ENCODE measurements at regions not wholly inside any gene's neighbourhood (a gene's known extent, or its start where the extent isn't known, plus 50 kb on each side); places are given as distances from the start of the nearest gene placed in this dataset.

GRCh38 chr18:44238454-44238853, 442.2 kb upstream of the SETBP1 start:
- POLR2A ChIA-PET, result no interaction called here
- Mint-ChIP-seq H3K27me3 (ENCODE audit: low read depth) (no peaks in the 10 kb centered on the region), H3K27ac (no peak overlapping the region), H3K36me3 (no peaks in the 10 kb centered on the region), H3K9me3 (0 out of 2 replicates have a peak, but pooled peaks cover 5% of the 10 kb centered on the region), H3K4me3 (no peak overlapping the region), H3K4me1 (0 out of 2 replicates have a peak, but pooled peaks cover 3% of the 10 kb centered on the region)
- no peak for DNase-seq (ENCODE audit: low spot score)
- CTCF ChIA-PET, result no interaction called here
- TF ChIP-seq ATF1 (CRISPR knock-in tag; IDR thresholded peaks at IDR 0.05), result no peak
- TF ChIP-seq JUN (CRISPR knock-in tag; IDR thresholded peaks at IDR 0.05), result no peak
- no peak for TF ChIP-seq ERG (CRISPR knock-in tag; IDR thresholded peaks at IDR 0.05)
- ATAC-seq, result no peak

- Mint-ChIP-seq H3K4me1 (0 out of 2 replicates have a peak, but pooled peaks cover 3% of the 10 kb centered on the region), H3K27me3 (ENCODE audit: low read depth) (no peaks in the 10 kb centered on the region), H3K4me3 (no peak overlapping the region), H3K9me3 (0 out of 2 replicates have a peak, but pooled peaks cover 5% of the 10 kb centered on the region), H3K27ac (no peak overlapping the region), H3K36me3 (no peaks in the 10 kb centered on the region)
- ATAC-seq (no peak), DNase-seq (ENCODE audit: low spot score) (no peak)
- POLR2A ChIA-PET, result no interaction called here
- CTCF ChIA-PET, result no interaction called here
- TF ChIP-seq PRRX2 (CRISPR knock-in tag; IDR thresholded peaks at IDR 0.05) (no peak), ZNF219 (CRISPR knock-in tag; IDR thresholded peaks at IDR 0.05; ENCODE audit: borderline replicate concordance) (no peak), GTF2I (CRISPR knock-in tag; conservative IDR thresholded peaks at IDR 0.05) (no peak), AFF4 (CRISPR knock-in tag; IDR thresholded peaks at IDR 0.05; ENCODE audit: borderline replicate concordance) (no peak), TEAD4 (CRISPR knock-in tag; IDR thresholded peaks at IDR 0.05) (no peak), ZNF425 (CRISPR knock-in tag; conservative IDR thresholded peaks at IDR 0.05) (no peak), ETV6 (CRISPR knock-in tag; IDR thresholded peaks at IDR 0.05) (no peak), TCF7 (CRISPR knock-in tag; IDR thresholded peaks at IDR 0.05; ENCODE audit: low read depth) (no peak), ERG (CRISPR knock-in tag; IDR thresholded peaks at IDR 0.05) (no peak), SMAD4 (CRISPR knock-in tag; IDR thresholded peaks at IDR 0.05) (no peak), NR2C2 (CRISPR knock-in tag; IDR thresholded peaks at IDR 0.05) (no peak), ATF6 (CRISPR knock-in tag; IDR thresholded peaks at IDR 0.05) (no peak), ZNF396 (CRISPR knock-in tag; IDR thresholded peaks at IDR 0.05; ENCODE audit: borderline replicate concordance) (no peak), E2F5 (CRISPR knock-in tag; IDR thresholded peaks at IDR 0.05) (no peak), MAX (CRISPR knock-in tag; IDR thresholded peaks at IDR 0.05) (no peak), ZNF121 (CRISPR knock-in tag; IDR thresholded peaks at IDR 0.05) (no peak), SP1 (CRISPR knock-in tag; conservative IDR thresholded peaks at IDR 0.05) (no peak), ZNF138 (CRISPR knock-in tag; conservative IDR thresholded peaks at IDR 0.05) (no peak)
Measured at GRCh38 chr18:44238911-44239310, 441.8 kb upstream of the SETBP1 start.
